ENCODE measurements at regions not wholly inside any gene's neighbourhood (a gene's known extent, or its start where the extent isn't known, plus 50 kb on each side); places are given as distances from the start of the nearest gene placed in this dataset.

DNA sequence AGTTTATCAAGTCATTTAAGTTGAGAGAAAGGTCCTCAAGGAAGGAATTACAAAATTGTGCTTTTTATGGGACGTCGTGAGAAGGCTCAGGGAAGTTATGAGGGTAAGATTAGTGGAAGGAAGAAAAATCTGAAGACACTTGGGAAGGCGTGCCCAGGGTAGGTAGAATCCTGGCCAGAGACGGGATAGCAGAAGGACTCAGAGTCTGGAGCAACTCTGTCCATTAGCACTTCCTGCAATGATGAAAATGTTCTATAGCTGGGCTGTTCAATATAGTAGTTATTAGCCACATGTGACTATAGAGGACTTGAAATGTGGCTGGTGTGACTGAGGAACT lies 271.0 kb upstream of the ZPLD1 start:
- Histone ChIP-seq H3K79me2 (ENCODE audit: low read length) (no peaks in the 10 kb centered on the region), H2AFZ (ENCODE audit: low read length) (no peak overlapping the region), H3K27ac (ENCODE audit: low read length) (no peak overlapping the region), H4K20me1 (ENCODE audit: insufficient read depth, low read length) (no peaks in the 10 kb centered on the region), H3F3A (ENCODE audit: insufficient read depth, low read length) (no peaks in the 10 kb centered on the region), H3K36me3 (replicated peaks; ENCODE audit: insufficient read depth, low read length) (no peaks in the 10 kb centered on the region), H3K4me3 (ENCODE audit: low read length) (no peak overlapping the region), H3K4me2 (ENCODE audit: low read depth, low read length) (no peak overlapping the region), H3K9me3 (replicated peaks; ENCODE audit: insufficient read depth, low read length) (no peaks in the 10 kb centered on the region), H3K4me1 (ENCODE audit: low read length) (no peaks in the 10 kb centered on the region; the same call in 1 of the 2 replicates), H3K9ac (ENCODE audit: low read length) (no peak overlapping the region), H3K27me3 (replicated peaks; ENCODE audit: insufficient read depth, low read length) (no peaks in the 10 kb centered on the region), H3K9me2 (replicated peaks; ENCODE audit: insufficient read depth, low read length) (no peaks in the 10 kb centered on the region)
- no peak for DNase-seq
- TF ChIP-seq, protein P1, sequence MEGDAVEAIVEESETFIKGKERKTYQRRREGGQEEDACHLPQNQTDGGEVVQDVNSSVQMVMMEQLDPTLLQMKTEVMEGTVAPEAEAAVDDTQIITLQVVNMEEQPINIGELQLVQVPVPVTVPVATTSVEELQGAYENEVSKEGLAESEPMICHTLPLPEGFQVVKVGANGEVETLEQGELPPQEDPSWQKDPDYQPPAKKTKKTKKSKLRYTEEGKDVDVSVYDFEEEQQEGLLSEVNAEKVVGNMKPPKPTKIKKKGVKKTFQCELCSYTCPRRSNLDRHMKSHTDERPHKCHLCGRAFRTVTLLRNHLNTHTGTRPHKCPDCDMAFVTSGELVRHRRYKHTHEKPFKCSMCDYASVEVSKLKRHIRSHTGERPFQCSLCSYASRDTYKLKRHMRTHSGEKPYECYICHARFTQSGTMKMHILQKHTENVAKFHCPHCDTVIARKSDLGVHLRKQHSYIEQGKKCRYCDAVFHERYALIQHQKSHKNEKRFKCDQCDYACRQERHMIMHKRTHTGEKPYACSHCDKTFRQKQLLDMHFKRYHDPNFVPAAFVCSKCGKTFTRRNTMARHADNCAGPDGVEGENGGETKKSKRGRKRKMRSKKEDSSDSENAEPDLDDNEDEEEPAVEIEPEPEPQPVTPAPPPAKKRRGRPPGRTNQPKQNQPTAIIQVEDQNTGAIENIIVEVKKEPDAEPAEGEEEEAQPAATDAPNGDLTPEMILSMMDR (IDR thresholded peaks at IDR 0.05; ENCODE audit: low read length), result no peak
- no peak for TF ChIP-seq EZH2 (optimal IDR thresholded peaks at IDR 0.05; ENCODE audit: low read depth, low read length)
- no peak for TF ChIP-seq EZH2phosphoT487 (IDR thresholded peaks at IDR 0.05; ENCODE audit: low read length)

DNA sequence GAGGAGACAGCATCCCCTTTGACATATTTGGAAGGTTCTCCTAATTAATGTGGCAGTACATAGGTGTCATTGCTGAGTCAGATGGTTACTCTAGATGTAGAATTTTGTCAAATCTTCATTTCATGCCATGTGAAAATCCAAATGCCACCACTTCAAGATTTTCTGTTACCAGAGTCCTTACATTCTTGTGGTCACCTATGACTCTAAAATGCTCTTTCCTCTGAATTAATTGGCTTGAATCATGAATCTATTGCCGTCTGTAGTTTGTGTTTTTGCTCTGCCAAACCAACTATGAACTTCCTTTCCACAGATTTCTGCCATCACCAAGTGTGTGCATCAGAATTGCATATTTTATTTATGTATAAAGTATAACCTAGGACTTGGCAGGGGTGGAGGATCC lies 269.4 kb upstream of the ZPLD1 start:
- H3K9me3 ChIP-seq (replicated peaks; ENCODE audit: insufficient read depth, low read length), result no peaks in the 10 kb centered on the region
- H3K9ac ChIP-seq (ENCODE audit: low read length), result no peak overlapping the region
- H3K79me2 ChIP-seq (ENCODE audit: low read length), result no peaks in the 10 kb centered on the region
- H4K20me1 ChIP-seq (ENCODE audit: insufficient read depth, low read length), result no peaks in the 10 kb centered on the region
- no peaks in the 10 kb centered on the region for H3K4me1 ChIP-seq (ENCODE audit: low read length)
- no peaks in the 10 kb centered on the region for H3K9me2 ChIP-seq (replicated peaks; ENCODE audit: insufficient read depth, low read length)
- H3K4me3 ChIP-seq (ENCODE audit: low read length), result no peak overlapping the region
- no peaks in the 10 kb centered on the region for H3K27me3 ChIP-seq (replicated peaks; ENCODE audit: insufficient read depth, low read length)
- DNase-seq, result no peak
- H2AFZ ChIP-seq (ENCODE audit: low read length), result no peak overlapping the region
- TF ChIP-seq, protein P1 (IDR thresholded peaks at IDR 0.05; ENCODE audit: low read length), result no peak
- no peak for TF ChIP-seq EZH2phosphoT487 (IDR thresholded peaks at IDR 0.05; ENCODE audit: low read length)
- no peak for TF ChIP-seq EZH2 (optimal IDR thresholded peaks at IDR 0.05; ENCODE audit: low read depth, low read length)
- H3F3A ChIP-seq (ENCODE audit: insufficient read depth, low read length), result no peaks in the 10 kb centered on the region
- no peak overlapping the region for H3K4me2 ChIP-seq (ENCODE audit: low read depth, low read length)
- no peak overlapping the region for H3K27ac ChIP-seq (ENCODE audit: low read length)
- no peaks in the 10 kb centered on the region for H3K36me3 ChIP-seq (replicated peaks; ENCODE audit: insufficient read depth, low read length)

DNA sequence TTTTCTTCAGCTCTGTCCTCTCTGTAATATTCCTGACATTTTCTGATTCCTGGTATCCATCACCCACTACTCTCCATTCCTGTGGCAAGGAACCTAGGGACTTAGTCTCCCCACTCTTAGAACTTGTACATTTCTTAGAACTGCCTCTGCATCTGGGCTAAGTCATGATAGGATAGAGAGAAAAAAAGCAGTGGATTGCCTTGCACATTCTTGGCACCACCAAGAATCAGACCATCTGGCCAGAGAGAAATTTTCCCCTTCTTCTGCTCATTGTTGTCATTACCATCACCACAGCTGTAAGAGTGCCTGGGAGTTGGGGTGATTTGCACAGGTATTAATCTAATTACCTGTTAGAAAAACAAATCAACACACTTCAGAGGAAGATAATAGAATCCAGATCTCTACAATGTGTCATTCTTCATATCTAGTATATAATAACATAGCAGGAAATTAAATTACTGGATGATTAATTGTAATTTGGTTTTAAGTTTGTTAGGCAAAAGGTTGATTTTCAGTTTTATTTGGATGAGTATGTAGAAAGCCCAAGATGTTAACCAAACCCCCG lies 264.8 kb upstream of the ZPLD1 start:
- H2AFZ ChIP-seq (ENCODE audit: low read length), result no peak overlapping the region
- DNase-seq, result no peak

More for the DNA sequence above, 264.8 kb upstream of the ZPLD1 start:
- Histone ChIP-seq H3K36me3 (replicated peaks; ENCODE audit: insufficient read depth, low read length) (no peaks in the 10 kb centered on the region), H3K9me2 (replicated peaks; ENCODE audit: insufficient read depth, low read length) (no peaks in the 10 kb centered on the region), H3K4me3 (ENCODE audit: low read length) (no peak overlapping the region), H3F3A (ENCODE audit: insufficient read depth, low read length) (no peaks in the 10 kb centered on the region), H3K79me2 (ENCODE audit: low read length) (no peaks in the 10 kb centered on the region), H3K27ac (ENCODE audit: low read length) (no peak overlapping the region), H3K27me3 (replicated peaks; ENCODE audit: insufficient read depth, low read length) (no peaks in the 10 kb centered on the region), H3K4me1 (ENCODE audit: low read length) (no peaks in the 10 kb centered on the region), H3K9me3 (replicated peaks; ENCODE audit: insufficient read depth, low read length) (no peaks in the 10 kb centered on the region), H3K4me2 (ENCODE audit: low read depth, low read length) (no peak overlapping the region), H3K9ac (ENCODE audit: low read length) (no peak overlapping the region), H4K20me1 (ENCODE audit: insufficient read depth, low read length) (no peaks in the 10 kb centered on the region)
- TF ChIP-seq EZH2 (optimal IDR thresholded peaks at IDR 0.05; ENCODE audit: low read depth, low read length) (no peak), EZH2phosphoT487 (IDR thresholded peaks at IDR 0.05; ENCODE audit: low read length) (no peak)
- TF ChIP-seq, protein P1 (IDR thresholded peaks at IDR 0.05; ENCODE audit: low read length), result no peak

Measured in MM.1S (cell line).